ENCODE measurements at regions not wholly inside any gene's neighbourhood (a gene's known extent, or its start where the extent isn't known, plus 50 kb on each side); places are given as distances from the start of the nearest gene placed in this dataset.

- TF ChIP-seq YY1 (IDR thresholded peaks at IDR 0.05; ENCODE audit: low read depth) (no peak), TEAD4 (IDR thresholded peaks at IDR 0.05) (no peak), REST (IDR thresholded peaks at IDR 0.05; ENCODE audit: low read depth) (no peak), FOXM1 (IDR thresholded peaks at IDR 0.05; ENCODE audit: borderline replicate concordance, low read depth) (no peak), EP300 (IDR thresholded peaks at IDR 0.05; ENCODE audit: borderline replicate concordance) (no peak), CREB1 (IDR thresholded peaks at IDR 0.05; ENCODE audit: low read depth) (no peak), MAX (IDR thresholded peaks at IDR 0.05) (no peak), NFIC (IDR thresholded peaks at IDR 0.05) (no peak), CEBPB (IDR thresholded peaks at IDR 0.05) (no peak), RAD21 (IDR thresholded peaks at IDR 0.05; ENCODE audit: low read depth) (no peak), TCF12 (IDR thresholded peaks at IDR 0.05; ENCODE audit: low read depth) (no peak), ZBTB7A (IDR thresholded peaks at IDR 0.05; ENCODE audit: low read depth) (no peak), TAF1 (IDR thresholded peaks at IDR 0.05; ENCODE audit: low read depth) (no peak)
Observed at GRCh38 chr4:96166806-96167205, 326.9 kb downstream of the PDHA2 start.

All from Ishikawa (cell line).